GM12878 (cell line): ENCODE measurements at regions not wholly inside any gene's neighbourhood (a gene's known extent, or its start where the extent isn't known, plus 50 kb on each side); places are given as distances from the start of the nearest gene placed in this dataset.

Experiments used
- ATAC-seq: fragments of 200-7000 bp; cut with Tn5 transposase; 3 replicates; pipeline ENCODE4 v1.9.1; 2020; ENCODE audit warnings: mild to moderate bottlenecking, moderate library complexity
- BruUV-seq: library from RNA; stranded (reverse); fragments of 400-500 nt; replicated peaks from 2 replicates; lab custom pipeline; 2021; lab: Mats Ljungman, UMichigan
- CTCF ChIA-PET: fragments of 300-600 bp; sonication (Branson Sonifier 250); formaldehyde crosslinking; extraction: SDS; loops from one replicate; lab custom pipeline; 2021; ENCODE audit warnings: inconsistent platforms; lab: Yijun Ruan, JAX
- POLR2A ChIA-PET: fragments of 350-600 bp; formaldehyde crosslinking; extraction: SDS; loops from one replicate; lab custom pipeline; 2021; ENCODE audit warnings: inconsistent platforms; lab: Charles Lee
- RAD21 ChIA-PET: fragments of 300-600 bp; sonication (Branson Sonifier 250); formaldehyde crosslinking; loops from one replicate; lab custom pipeline; 2023; ENCODE audit warnings: antibody characterized with exemption; ENCODE audit not compliant: unreplicated experiment; lab: Charles Lee
- SMC1A ChIA-PET: fragments of 300-600 bp; sonication (Branson Sonifier 250); formaldehyde crosslinking; loops from one replicate; lab custom pipeline; 2023; ENCODE audit not compliant: unreplicated experiment, uncharacterized antibody; lab: Charles Lee
- DNase-seq: peaks from one replicate; pipeline ENCODE4 v3.0.0-alpha.2; 2011; ENCODE audit warnings: low read depth, low spot score
- FAIRE-seq: peaks from 3 replicates; lab custom pipeline; 2011; peaks lifted over from hg19 to GRCh38; lab: Jason Lieb, UNC
- H2AFZ ChIP-seq: 2 replicates; pipeline ENCODE4 v1.6.0; 2011; ENCODE audit warnings: low read depth, low read length, control low read depth; ENCODE audit not compliant: control insufficient read depth
- H3K27ac ChIP-seq: 2 replicates; pipeline ENCODE4 v1.5.1; 2011; ENCODE audit warnings: control low read depth; ENCODE audit not compliant: control insufficient read depth, insufficient read depth
- H3K27me3 ChIP-seq, 2 experiments: replicated peaks in 1 of 2; 2 replicates each; pipeline versions ENCODE4 v1.6.0 to v1.6.1; 2011; ENCODE audit warnings: low read length in 1 of 2; ENCODE audit not compliant: control insufficient read depth in 2 of 2, insufficient read depth in 2 of 2
- H3K36me3 ChIP-seq, 2 experiments: 2 replicates each; pipeline ENCODE4 v1.5.1; 2011; ENCODE audit warnings: low read length in 1 of 2; ENCODE audit not compliant: control insufficient read depth in 2 of 2, insufficient read depth in 2 of 2
- H3K4me1 ChIP-seq: 2 replicates; pipeline ENCODE4 v1.6.1; 2011; ENCODE audit warnings: mild to moderate bottlenecking, low read length, moderate library complexity, mixed read lengths; ENCODE audit not compliant: control insufficient read depth, insufficient read depth
- H3K4me2 ChIP-seq: 2 replicates; pipeline ENCODE4 v1.6.0; 2011; ENCODE audit warnings: control low read depth; ENCODE audit not compliant: control insufficient read depth, insufficient read depth
- H3K4me3 ChIP-seq: fragments of 200-600 bp; sonication (generic); 2 replicates; pipeline ENCODE4 v1.5.1; 2016
- H3K79me2 ChIP-seq: 2 replicates; pipeline ENCODE4 v1.6.0; 2011; ENCODE audit warnings: low read length; ENCODE audit not compliant: control insufficient read depth, insufficient read depth
- H3K9ac ChIP-seq: 2 replicates; pipeline ENCODE4 v1.8.0; 2011; ENCODE audit warnings: low read length, control low read depth, mixed read lengths; ENCODE audit not compliant: control insufficient read depth, insufficient read depth
- H3K9me3 ChIP-seq: replicated peaks from 3 replicates; pipeline ENCODE4 v1.5.1; 2011; ENCODE audit warnings: mild to moderate bottlenecking, low read length; ENCODE audit not compliant: control insufficient read depth, insufficient read depth
- H4K20me1 ChIP-seq: 2 replicates; pipeline ENCODE4 v1.6.0; 2011; ENCODE audit not compliant: control insufficient read depth, insufficient read depth
- BHLHE40 ChIP-seq, 2 experiments: fragments of 450-650 bp in 1 of 2; IDR thresholded peaks; 2 replicates each; pipeline ENCODE4 v1.6.1; 2011 to 2017; ENCODE audit warnings: low read depth in 2 of 2, borderline replicate concordance in 1 of 2, improper control_type of control experiment in 1 of 2, low read length in 1 of 2, mild to moderate bottlenecking in 1 of 2
- CBFB ChIP-seq: IDR thresholded peaks from 2 replicates; pipeline ENCODE4 v1.6.1; 2016; ENCODE audit warnings: antibody characterized with exemption, low read depth
- CBX3 ChIP-seq: fragments of 200-600 bp; sonication (generic); IDR thresholded peaks from 2 replicates; pipeline ENCODE4 v1.6.1; 2016; ENCODE audit warnings: low read depth, borderline replicate concordance
- CTCF ChIP-seq, 3 experiments: IDR thresholded peaks in 2 of 3; conservative IDR thresholded peaks in 1 of 3; 2 replicates each; pipeline ENCODE4 v1.5.1; 2011; ENCODE audit warnings: low read depth in 3 of 3, low read length in 3 of 3, mild to moderate bottlenecking in 3 of 3, control low read depth in 2 of 3, moderate library complexity in 2 of 3, inconsistent platforms in 1 of 3, mixed read lengths in 1 of 3; ENCODE audit not compliant: control insufficient read depth in 2 of 3, insufficient read depth in 1 of 3; ENCODE audit errors: extremely low read depth in 1 of 3
- POU2F2 ChIP-seq: IDR thresholded peaks from 3 replicates; pipeline ENCODE4 v1.6.1; 2011; ENCODE audit warnings: low read depth, mild to moderate bottlenecking, low read length, borderline replicate concordance
- RFX5 ChIP-seq: IDR thresholded peaks from 2 replicates; pipeline ENCODE4 v1.6.1; 2011; ENCODE audit warnings: low read depth, low read length, improper control_type of control experiment
- SP1 ChIP-seq: IDR thresholded peaks from one replicate; pipeline ENCODE4 v1.6.1; 2011; ENCODE audit warnings: low read depth, low read length
- YBX1 ChIP-seq: fragments of 450-650 bp; IDR thresholded peaks from 2 replicates; pipeline ENCODE4 v1.6.1; 2016; ENCODE audit warnings: antibody characterized with exemption
- WGBS: methylation state at CpG from one replicate; pipeline ENCODE4 v1.1.6; 2016; ENCODE audit warnings: low lambda C conversion rate; ENCODE audit not compliant: insufficient replicate concordance, insufficient coverage; ENCODE audit errors: missing lambda C conversion rate; 5-methylcytosine and 5-hydroxymethylcytosine counted together
- in situ Hi-C: fragments of 300-500 bp; cut with MboI; formaldehyde crosslinking; loops from 9 replicates; pipeline ENCODE4 v1.14.3; 2018; ENCODE audit warnings: mixed read lengths
- intact Hi-C: fragments of 100-400 bp; cut with micrococcal nuclease; formaldehyde crosslinking; loops from one replicate; pipeline ENCODE4 v1.14.2; 2022; ENCODE audit not compliant: unreplicated experiment
- TF ChIP-seq, protein P1 (sequence below): fragments of 450-650 bp; IDR thresholded peaks from 2 replicates; pipeline ENCODE4 v1.6.1; 2017; ENCODE audit warnings: borderline replicate concordance
- TF ChIP-seq, protein P2 (sequence below): fragments of 450-650 bp; conservative IDR thresholded peaks from 2 replicates; pipeline ENCODE4 v1.6.1; 2017; ENCODE audit warnings: mild to moderate bottlenecking, moderate library complexity

- no peaks in the 10 kb centered on the region for H3K79me2 ChIP-seq
- no peak overlapping the region for H3K4me3 ChIP-seq
- TF ChIP-seq, protein P1, sequence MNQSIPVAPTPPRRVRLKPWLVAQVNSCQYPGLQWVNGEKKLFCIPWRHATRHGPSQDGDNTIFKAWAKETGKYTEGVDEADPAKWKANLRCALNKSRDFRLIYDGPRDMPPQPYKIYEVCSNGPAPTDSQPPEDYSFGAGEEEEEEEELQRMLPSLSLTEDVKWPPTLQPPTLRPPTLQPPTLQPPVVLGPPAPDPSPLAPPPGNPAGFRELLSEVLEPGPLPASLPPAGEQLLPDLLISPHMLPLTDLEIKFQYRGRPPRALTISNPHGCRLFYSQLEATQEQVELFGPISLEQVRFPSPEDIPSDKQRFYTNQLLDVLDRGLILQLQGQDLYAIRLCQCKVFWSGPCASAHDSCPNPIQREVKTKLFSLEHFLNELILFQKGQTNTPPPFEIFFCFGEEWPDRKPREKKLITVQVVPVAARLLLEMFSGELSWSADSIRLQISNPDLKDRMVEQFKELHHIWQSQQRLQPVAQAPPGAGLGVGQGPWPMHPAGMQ, result no peak
- TF ChIP-seq POU2F2 (no peak), RFX5 (no peak), CTCF (IDR thresholded peaks at IDR 0.05 in 2 of 3, conservative IDR thresholded peaks at IDR 0.05 in 1 of 3; ENCODE audit: control insufficient read depth in 2 of 3, extremely low read depth in 1 of 3, insufficient read depth in 1 of 3, low read depth in 3 of 3, low read length in 3 of 3) (no peak), SP1 (no peak), BHLHE40 (IDR thresholded peaks at IDR 0.05; ENCODE audit: borderline replicate concordance in 1 of 2, low read depth in 2 of 2, low read length in 1 of 2) (no peak), CBX3 (no peak), YBX1 (no peak), CBFB (no peak)
- TF ChIP-seq, protein P2, sequence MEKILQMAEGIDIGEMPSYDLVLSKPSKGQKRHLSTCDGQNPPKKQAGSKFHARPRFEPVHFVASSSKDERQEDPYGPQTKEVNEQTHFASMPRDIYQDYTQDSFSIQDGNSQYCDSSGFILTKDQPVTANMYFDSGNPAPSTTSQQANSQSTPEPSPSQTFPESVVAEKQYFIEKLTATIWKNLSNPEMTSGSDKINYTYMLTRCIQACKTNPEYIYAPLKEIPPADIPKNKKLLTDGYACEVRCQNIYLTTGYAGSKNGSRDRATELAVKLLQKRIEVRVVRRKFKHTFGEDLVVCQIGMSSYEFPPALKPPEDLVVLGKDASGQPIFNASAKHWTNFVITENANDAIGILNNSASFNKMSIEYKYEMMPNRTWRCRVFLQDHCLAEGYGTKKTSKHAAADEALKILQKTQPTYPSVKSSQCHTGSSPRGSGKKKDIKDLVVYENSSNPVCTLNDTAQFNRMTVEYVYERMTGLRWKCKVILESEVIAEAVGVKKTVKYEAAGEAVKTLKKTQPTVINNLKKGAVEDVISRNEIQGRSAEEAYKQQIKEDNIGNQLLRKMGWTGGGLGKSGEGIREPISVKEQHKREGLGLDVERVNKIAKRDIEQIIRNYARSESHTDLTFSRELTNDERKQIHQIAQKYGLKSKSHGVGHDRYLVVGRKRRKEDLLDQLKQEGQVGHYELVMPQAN, result no peak
- H2AFZ ChIP-seq, result no peak overlapping the region
- SMC1A ChIA-PET, result no interaction called here
- no peak for FAIRE-seq
- BruUV-seq, result no TSS peak
- H3K36me3 ChIP-seq, result no peaks in the 10 kb centered on the region
- H3K9ac ChIP-seq, result no peak overlapping the region
- intact Hi-C loops, result no loop called here
- H3K4me2 ChIP-seq, result no peak overlapping the region
- H3K27me3 ChIP-seq, result no peaks in the 10 kb centered on the region
- no peak for ATAC-seq
- H3K9me3 ChIP-seq, result no peaks in the 10 kb centered on the region
- no peak overlapping the region for H3K27ac ChIP-seq
- no peaks in the 10 kb centered on the region for H4K20me1 ChIP-seq
- POLR2A ChIA-PET, result no interaction called here
- no peaks in the 10 kb centered on the region for H3K4me1 ChIP-seq
- WGBS, result 49% methylated on average over 3 of the region's 3 CpGs
- RAD21 ChIA-PET, result no interaction called here
- CTCF ChIA-PET, result no interaction called here
- no peak for DNase-seq
- in situ Hi-C loops, result no loop called here
These were observed 508.3 kb downstream of the MCTP2 start for GRCh38 chr15:94739639-94740038.
